HG02973 (cell line): ENCODE measurements at regions not wholly inside any gene's neighbourhood (a gene's known extent, or its start where the extent isn't known, plus 50 kb on each side); places are given as distances from the start of the nearest gene placed in this dataset.

Source experiments
- ATAC-seq: cut with Tn5 transposase; IDR thresholded peaks from one replicate; pipeline ENCODE4 v1.9.1; 2021; ENCODE audit warnings: moderate library complexity; ENCODE audit not compliant: unreplicated experiment

DNA sequence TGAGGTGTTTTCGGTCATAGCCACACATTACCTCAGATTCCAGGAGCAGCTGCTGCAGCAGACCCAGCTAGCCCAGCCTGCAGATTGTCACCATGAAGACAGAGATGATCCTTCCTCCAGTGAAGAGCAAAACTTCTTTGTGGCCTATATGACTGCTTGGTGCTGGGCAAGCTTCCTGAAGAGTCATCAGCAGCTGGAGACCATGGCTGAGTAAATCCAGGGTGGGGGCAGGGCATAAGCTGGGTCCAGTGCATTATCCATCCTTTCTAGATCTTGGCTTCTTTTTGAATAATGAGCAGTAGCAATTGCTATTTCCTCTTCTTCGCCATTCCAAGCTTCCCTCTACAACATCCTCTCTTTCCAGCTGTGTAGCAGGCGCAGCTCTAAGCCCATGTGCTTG, 373.1 kb upstream of the DDHD1 start:
- ATAC-seq, result no peak

DNA sequence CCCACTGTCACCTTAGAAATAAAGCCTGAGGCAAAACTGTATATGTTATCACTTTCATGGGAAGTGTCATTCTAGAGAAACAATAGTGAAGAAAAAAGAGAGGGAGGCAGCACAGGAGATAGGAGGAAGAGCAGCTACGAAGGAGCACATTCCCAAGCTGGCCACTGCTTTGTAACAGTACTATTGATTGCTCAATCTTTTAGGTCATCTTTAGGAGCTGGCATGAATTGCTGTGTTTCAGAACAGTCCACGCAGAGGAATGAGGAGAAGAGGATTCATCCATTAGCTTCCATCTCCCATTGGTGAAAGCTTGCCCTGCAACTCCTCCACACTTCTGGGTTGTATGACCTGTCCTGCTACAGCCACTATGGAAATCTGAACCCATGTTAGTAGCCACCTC, 372.5 kb upstream of the DDHD1 start:
- no peak for ATAC-seq

DNA sequence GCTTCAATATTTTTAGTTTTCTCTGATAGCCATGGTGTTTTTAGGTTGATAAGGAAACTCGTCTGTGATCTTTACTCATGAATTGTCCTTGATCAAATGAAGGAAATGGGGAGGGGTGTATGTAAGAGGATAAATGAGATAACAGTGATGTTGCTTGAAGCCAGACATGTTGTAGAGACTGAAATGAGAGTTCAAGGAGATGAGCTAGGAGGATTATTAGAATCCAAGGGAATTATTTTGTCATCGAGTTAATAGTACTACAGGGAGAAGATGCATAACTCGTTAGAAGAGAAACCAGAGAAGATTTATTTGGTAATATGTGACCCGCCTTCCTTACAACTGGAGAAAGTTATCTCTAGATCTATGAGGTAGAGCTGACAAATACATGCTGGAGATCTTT, 371.3 kb upstream of the DDHD1 start:
- ATAC-seq, result no peak

DNA sequence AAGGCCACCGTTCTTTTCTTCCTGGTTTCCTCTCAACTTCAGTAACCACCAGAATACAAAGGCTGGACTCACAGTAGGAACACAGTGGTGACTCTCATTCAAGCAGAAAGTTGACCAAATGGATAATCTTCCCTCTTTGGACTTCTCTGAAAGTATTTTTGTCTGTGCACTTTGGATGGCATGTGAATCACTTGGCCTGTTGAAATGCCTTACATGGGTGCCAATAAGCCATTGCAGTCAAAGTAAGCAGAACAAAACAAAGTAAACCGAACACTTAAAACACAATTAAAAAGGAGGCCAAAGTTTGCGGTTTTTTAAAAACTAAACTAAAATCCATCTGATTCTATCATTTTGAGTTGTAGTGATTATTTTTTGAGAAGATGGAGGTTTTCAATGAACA, 370.1 kb upstream of the DDHD1 start:
- no peak for ATAC-seq

DNA sequence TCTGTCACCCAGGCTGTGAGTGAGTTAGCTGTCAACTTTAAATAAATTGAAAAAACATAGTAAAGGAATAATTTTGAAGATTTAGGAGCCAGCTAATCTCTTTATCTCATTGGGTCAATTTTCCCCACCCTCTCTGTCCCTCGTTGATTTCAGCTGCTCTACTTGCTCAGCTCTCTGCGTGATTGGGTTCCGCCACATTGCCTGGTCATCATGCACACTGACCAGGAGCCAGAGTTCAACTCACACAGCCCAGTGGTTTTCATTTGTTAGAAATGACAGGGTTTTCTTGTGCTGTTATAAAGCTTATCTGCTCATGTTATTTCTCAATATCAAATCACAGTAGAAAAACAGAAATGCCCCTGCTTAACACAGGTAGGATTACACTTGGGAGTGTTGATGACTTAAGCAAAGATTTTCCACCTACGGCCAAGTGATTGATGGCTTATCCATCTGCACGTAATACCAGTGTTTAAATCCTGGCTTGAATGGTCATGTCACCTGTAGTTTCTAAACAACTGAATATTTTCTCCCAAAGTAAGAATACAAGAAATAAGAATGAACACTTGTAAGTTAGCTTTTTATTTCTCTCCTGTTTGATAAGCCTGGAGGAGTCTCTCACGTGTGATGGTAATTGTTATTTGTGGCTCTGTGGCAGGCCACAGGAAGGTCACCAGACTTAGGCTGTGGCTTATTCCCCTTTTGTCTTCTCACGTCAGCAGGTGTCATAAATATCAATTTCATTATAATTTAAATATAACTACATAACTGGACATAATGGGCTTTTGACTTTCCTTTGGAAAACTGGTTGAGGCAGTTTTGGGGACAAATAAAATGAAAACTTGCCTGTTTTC, 367.2 kb upstream of the DDHD1 start:
- ATAC-seq, result no peak

DNA sequence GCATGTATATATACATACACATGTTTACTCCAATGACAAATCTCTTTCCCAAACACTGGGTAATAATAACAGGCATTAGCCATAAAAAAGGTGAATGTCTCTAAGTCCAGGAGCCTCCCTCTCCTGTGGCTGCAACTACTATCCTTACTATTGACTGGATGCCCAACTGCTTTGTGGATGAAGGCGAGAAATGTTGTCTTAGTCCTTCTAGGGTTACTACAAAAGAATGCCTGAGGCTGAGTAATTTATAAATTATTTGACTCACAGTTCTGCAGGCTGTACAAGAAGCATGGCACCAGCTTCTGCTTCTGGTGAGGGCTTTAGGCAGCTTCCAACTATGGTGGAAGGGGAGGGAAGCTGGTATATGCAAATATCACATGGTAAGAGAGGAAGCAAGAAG, 366.0 kb upstream of the DDHD1 start:
- no peak for ATAC-seq

DNA sequence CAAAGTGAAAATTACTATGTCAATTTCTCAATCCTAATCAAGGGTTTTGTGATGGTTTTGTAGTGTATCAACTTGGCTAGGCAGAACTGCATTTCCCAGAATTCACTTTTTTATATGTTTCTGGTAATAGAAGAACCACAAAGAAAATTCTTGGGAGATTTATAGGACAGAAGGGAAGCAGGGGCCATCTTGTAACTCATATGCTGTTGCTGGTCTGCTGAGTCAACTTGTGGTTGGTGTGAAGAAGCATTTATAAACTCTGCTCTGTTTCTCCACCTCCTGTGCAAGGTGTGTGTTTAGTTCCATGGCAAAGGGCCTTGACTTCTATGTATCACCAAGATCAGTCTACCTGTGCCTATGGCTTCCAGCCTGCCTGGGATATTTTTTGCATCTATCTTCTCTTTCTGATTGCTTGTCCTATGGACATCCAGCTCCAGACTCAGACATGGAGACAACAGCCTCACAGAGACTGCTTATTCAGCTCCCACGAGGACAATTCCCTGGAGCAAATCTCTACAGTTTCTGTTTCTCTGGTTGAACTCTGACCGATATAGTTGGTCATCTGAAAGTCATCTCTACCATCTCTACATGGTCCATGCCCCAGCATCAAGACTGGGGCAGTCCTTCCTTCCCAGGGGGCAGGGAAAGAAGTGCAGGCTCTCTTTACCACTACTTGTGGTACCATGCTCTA, 364.3 kb upstream of the DDHD1 start:
- no peak for ATAC-seq

DNA sequence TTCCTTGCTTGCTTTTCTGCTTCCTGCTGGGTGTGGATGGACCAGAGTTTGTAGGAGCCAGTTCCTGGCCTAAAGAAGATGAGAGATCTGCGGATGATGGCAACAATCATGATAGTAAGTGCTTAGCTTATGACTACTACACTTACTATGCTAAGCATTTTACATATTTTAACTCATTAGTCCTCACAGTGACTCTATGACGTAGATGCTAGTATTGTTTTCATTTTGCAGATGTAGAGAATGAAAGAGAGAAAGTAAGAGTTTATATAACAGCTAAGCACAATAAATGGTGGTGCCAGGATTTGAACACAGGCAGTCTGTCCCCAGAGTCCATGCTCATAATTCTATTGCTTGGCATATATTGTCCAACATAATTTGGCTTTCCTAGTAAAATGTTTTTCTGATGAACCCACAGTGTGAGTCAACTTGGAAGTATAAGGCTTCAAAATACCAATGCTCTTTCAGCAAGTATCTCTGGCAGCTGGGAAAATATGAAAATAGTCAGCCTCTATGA, 363.2 kb upstream of the DDHD1 start:
- no peak for ATAC-seq

DNA sequence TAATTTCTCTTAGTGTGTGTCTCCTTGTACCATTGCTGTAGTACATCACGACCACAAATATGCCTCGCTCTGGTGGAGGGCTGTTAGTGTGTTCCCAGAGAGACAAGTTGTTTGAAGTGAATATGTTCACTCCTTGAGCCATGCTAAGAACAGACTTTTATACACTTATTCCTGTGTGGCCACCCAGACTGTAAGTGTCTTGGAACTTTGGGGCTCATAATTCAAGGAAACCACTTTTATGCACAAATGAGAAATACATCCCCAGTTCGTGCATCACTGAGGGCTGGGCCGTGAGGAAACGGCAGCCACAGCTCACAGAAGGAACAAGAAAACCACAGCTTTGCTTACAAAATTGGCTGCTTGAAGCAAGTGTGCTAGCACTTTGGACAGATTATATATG, 362.2 kb upstream of the DDHD1 start:
- no peak for ATAC-seq

DNA sequence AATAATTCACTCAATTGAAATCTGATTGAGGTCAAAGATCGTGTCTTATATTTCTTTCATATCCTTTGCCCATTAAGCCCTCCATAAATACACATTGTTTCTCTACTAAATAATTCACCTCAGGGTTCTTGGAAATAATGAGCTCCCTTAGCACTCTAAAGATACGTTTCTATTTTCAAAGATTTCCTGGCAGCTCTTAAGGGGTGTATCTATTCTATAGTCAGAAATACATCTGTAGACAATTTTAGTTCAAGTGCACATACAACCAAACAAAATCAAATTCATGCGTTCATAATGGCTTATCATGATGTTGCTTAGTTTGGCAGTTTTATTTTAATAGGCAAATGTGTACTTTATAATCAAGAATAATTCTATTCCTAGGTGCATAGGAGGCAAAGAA, 361.1 kb upstream of the DDHD1 start:
- no peak for ATAC-seq

DNA sequence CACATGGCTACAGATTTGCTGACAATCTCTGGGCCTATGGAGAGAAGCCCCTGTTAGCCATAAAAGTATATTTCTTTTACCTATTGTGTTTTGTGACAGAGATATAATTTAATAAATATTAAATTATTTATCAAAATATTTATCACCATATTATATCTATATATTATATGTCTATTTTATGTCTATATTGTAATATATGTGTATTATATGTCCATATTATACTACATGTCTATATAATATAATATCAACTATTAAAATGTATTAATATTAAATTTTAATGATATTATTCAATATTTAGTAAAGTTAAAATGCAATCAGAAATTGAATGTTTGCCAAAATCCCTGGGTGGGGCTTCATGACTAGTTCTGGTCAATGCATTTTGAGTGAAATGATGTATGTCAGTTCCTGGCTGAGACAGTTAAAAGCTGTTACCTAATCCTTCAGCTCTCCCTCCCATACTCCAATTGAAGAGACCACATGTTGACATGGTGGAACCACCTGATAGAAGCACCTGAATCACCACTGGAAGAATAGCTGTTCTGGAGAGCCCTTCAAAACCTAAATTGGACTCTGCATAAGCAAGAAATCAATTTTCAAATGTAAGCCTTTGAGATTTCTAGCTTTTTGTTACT, 357.3 kb upstream of the DDHD1 start:
- ATAC-seq, result no peak

DNA sequence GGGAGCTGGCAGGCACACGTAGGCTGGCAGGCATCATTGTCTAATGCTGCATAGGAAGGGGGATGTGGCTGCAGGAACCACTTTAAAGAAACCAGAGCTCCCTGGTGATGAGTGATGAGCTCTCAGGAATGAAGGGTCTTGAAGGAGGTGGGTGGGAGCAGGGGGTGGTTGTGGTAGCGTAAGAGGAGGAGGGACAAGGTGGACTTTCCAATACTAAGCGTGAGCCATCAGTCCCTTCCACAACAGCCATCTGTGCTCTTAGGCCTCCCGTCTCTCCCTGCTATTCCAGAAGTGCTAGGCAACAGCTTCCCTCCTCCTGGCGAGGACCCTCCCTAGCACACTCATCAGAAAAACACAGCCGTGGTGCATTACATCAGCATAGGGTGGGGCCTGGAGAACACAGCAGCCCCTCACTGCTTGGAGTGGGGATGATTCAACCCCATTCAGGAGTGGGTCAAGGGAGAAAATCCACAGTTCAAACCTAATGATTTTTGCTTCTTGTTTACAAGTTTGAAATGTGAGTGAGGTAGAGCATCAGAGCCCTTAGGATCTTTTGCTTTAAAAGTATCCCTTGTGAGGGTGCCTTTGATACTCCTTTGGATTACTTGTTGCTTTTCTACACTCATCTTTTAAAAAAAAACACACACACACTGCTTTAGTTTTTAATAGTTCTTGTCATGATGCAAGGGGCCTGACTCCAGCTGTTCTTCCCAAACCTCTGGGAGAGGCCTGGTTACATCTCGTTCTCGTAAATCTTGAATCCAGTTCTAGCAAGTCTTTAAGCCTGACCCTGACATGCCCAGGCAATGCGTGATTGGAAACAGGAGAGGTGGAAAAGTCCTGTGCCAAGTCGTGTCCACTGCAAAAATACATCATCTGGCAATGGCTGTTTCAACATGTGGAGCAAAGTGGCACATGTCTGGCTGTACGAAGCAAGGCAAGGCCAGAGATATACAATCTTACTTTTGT, 356.4 kb upstream of the DDHD1 start:
- no peak for ATAC-seq

DNA sequence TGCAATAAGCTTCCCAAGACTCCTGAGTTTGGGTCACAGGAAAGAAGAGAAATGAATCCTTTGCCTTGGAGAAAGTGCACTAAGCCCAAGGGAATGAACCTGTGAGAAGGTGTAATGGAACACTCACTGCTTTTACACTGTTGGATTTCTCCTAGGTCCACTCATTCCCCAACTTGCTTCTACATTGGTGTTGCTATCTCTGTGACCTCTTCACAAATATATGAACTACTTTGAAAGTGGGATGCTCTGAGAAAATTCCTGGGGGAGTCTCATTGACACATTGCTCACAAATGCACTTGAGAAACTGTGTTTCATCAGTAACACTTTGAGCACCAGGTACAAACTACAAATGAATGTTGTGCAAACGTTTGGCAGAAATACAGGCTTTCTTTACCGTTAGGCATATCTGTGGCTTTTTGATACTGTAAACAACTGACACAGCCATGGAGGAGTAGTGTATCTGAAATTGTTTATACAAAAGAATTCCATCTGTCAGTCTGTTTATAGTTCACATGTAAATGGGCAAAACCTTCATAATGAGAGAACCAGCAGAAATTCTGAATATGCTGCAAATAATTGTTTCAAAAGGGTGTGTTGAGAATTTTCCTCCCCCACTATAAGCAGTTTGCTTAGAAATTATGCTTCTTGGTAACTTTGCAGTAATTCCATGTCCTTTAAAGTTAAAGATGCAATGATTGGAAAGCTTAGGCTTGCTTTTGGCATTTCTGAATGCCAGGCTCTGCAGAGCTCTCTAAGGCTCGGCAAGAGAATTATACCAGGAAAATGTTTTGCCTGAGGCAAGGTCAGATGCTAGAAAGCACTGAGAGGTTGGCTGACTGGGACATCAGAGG, 348.5 kb upstream of the DDHD1 start:
- ATAC-seq, result no peak

DNA sequence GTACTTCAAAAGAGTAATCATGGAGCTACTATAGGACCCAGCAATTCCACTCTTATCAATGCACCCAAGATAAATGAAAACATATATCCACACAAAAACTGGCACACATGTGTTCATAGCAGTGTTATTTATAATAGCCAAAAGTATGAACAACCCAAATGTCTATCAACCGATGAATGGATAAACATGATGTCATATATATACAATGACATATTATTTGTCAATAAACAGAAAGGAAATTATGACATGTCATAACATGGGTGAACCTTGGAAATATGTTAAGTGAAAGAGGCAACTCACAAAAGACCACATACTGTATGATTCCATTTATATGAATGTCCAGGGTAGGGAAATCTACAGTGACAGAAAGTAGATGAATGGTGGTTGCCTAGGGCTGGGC, 347.1 kb upstream of the DDHD1 start:
- ATAC-seq, result no peak

DNA sequence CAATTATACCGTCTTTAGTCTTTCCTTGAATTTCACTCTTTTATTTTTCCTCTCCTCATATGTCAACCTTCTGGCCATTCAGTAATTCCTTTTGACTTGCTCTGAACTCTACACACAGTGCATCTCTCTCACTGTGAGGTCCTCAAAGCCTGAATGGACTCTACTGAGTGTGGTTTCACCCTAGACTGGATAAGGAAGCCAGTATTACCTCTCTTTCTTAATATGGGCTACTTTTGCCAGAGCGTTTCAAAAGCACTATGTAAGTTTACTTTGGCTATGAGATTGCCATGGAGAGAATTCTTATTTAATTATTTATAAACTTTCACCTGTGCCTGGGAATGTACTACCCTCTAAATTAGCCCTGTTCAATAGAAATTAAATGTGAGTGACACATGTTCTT, 343.5 kb upstream of the DDHD1 start:
- no peak for ATAC-seq

DNA sequence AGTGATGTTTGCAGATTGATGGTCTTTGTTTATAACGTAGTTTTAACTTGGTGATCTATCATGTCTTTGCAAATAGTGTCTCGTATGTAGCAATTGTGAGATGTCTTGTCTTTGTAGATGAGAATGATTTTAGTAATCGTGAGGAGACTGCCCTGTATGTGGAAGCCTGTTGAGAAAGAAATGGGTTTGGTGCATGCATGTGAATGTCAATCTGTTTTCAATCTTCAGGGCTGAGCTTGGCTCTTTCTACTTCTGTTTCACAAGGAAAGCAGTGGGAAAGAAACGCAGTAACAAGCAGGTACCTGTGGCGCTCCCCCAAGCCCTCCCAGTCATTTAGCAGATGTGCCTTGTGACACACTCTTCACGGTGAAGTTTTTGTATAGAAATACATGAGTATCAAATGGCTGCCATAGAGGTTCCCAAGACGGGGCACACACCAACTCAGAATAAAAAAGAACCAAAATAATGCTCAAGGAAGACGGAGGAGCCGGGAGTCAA, 342.8 kb upstream of the DDHD1 start:
- ATAC-seq, result no peak

DNA sequence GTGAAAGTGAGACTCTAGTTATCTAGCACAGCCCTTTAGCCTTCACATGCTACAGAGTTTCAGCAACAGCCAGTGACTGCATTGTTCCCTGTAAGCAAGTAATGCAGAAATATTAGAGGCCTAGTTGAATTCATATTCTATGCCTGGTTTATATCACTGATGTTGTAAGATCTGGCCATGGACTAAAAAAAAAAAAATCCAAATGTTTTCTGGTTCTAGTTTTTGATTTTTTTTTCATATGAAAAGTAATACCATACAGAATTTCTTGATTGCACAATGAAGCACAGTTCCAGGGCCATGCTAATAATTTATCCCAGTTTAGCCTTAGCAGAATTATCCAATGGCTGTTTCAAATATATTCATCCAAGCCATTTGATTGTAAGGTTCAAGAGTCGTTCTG, 341.5 kb upstream of the DDHD1 start:
- no peak for ATAC-seq

DNA sequence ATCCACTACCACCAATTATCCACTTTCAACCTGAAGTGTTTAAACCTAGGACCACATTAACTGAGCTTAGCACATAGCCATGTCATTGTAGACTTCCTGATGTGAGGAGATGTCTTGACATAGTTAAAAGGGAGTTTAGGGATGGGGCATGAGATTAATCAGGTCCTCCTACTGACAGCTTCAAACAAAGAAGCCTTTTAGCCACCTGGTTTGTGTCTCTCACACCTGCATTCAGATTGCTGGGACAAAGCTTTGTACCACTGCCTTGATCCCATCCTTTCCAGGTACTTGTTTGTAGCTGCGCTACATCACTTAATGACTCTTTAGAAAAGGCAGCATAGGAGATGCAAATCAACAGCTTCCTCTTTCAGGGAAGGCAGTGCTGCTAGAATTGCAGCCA, 340.7 kb upstream of the DDHD1 start:
- no peak for ATAC-seq

DNA sequence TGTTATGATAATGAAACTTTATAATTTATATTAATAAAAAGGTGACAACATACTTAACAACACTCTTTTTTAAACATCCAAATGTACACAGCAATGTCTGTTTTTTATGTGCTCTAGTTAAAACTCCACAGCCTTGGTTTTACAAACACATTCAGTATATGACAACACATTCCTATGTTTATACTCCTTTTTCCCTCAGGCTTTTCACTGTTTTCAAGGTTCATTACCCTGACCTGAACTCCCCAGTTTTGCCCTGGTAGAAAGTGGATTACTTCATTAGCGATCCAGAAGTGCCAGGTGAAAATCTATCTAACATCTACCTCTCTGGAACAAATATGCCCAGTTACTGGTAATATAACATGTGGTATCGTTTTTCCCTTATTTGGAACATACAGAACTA, 340.2 kb upstream of the DDHD1 start:
- no peak for ATAC-seq

DNA sequence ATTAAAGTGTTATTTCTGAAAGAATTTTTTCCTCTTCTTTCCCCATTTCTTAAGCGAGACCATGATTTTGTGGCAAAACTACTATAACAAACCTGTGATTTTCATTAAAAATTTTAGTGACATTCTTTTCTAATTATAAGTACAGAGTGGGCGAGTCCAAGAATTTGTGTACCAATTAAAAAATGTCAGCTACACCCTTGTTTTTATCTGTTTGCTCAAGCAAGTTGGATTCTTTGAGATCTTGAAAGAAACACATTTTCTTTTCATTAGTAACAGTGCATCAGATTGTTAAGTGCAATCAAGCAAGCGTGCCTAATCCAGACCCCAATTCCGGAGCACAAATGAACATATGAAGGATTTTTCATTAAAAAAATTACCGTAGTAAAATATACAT, 338.8 kb upstream of the DDHD1 start:
- ATAC-seq, result no peak
